Heart left ventricle (tissue), 13 donors: ENCODE measurements at regions not wholly inside any gene's neighbourhood (a gene's known extent, or its start where the extent isn't known, plus 50 kb on each side); places are given as distances from the start of the nearest gene placed in this dataset.

Experiments used
- POLR2A ChIP-seq, 2 donors: fragments of 450-650 bp; IDR thresholded peaks; one replicate each; pipeline ENCODE4 v1.6.1; 2017; ENCODE audit warnings: antibody characterized with exemption in 2 of 2, mild to moderate bottlenecking in 2 of 2, moderate library complexity in 2 of 2
- TF ChIP-seq, protein P1 (sequence below), 12 donors: fragments of 200-600 bp; sonication (generic) in 4 of 12; IDR thresholded peaks; one replicate each; pipeline versions ENCODE4 v1.5.0 to v1.8.0; 2018 to 2022; ENCODE audit warnings: antibody characterized with exemption in 12 of 12, mild to moderate bottlenecking in 5 of 12
- donor health status: ischemic (EF 13 %, LVEDD 7.1; RV severe dilation, severe dysfunction).
- donor health status: DM: no; HTN: yes; CAD: no.
- donor health status: DM: no; HTN: no; CAD: no.
- donor health status: ischemic (EF 25% LVEDD 6.9; RV normal size, moderate dysfunction).
- donor health status: ischemic (EF 25% LVEDD 5.7; RV mildly dilated, moderate dysfunction).
- donor health status: ischemic (EF 35%, LVEDD 5.7; RV mildly dilated, moderate dysfunction).
- donor health status: nonischemic (EF 11% LVEDD 7.7; RV severe dilation, severe dysfunction).
- donor health status: DM: yes; HTN: yes; CAD: no.
- donor health status: PGD.
- donor health status: ischemic (EF 29% LVEDD 5.4; RV normal size, mild dysfunction).
- donor health status: nonischemic (EF 23%, LVEDD 6.1; RV moderate dilation, normal function).

DNA sequence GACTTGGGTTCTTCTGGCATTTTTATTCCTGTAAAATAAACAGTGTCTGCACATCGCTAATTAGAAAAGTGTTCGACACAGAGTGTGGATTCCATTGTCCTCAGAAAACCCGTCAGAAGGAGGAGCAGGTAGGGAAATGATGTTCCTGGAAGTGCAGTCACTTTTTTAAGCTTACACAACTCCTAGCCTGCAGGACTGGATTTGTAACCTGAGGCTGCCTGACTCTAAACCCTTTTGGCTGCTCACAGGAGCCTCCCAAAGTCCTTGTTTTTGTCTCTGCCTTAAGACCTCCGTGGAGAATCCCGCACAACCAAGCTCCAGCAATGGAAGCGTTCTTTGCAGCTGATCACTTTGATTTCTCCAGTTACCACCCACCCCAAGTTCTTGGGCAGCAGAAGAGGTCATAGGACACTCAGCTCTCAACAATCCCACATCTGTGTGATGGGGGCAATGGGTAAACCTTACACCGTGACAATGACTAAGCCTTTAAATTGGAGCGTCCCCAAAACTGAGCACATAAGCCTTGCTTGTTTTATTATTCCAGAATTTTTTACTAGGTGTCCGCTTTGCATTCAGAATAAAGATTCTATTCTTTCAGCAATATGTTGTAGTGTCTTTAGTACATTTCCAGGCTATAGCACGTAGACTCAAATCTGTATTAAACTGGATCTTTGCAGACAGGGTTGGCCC is 227.9 kb downstream of the TBXT start:
- TF ChIP-seq, protein P1, sequence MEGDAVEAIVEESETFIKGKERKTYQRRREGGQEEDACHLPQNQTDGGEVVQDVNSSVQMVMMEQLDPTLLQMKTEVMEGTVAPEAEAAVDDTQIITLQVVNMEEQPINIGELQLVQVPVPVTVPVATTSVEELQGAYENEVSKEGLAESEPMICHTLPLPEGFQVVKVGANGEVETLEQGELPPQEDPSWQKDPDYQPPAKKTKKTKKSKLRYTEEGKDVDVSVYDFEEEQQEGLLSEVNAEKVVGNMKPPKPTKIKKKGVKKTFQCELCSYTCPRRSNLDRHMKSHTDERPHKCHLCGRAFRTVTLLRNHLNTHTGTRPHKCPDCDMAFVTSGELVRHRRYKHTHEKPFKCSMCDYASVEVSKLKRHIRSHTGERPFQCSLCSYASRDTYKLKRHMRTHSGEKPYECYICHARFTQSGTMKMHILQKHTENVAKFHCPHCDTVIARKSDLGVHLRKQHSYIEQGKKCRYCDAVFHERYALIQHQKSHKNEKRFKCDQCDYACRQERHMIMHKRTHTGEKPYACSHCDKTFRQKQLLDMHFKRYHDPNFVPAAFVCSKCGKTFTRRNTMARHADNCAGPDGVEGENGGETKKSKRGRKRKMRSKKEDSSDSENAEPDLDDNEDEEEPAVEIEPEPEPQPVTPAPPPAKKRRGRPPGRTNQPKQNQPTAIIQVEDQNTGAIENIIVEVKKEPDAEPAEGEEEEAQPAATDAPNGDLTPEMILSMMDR (IDR thresholded peaks at IDR 0.05), result no peak
- TF ChIP-seq POLR2A (IDR thresholded peaks at IDR 0.05), result no peak
